ENCODE measurements at regions not wholly inside any gene's neighbourhood (a gene's known extent, or its start where the extent isn't known, plus 50 kb on each side); places are given as distances from the start of the nearest gene placed in this dataset.

DNA sequence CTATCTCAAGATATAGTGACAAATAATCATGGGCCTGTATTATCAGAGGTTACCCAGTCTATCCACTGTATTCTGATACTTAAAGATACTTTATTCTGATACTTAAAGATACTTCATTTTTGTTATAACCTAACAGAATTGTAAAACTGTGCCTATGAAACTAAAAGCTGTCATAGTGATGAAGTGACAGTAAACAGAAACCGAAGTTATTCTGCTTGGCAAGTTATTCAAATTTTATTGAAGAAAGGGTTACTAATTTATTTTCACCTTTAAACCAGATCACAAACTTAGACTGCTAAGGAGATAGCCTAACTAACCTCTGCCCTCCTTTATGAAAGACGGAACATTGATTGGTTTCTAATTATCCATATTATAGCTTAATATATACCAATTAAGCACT, 604.6 kb upstream of the IMPG1 start:
- ATAC-seq (ENCODE audit: low FRiP score) (no peak), DNase-seq (no peak)
- intact Hi-C loops (cut with DNase I), result no loop called here
- Histone ChIP-seq H3K4me3 (ENCODE audit: low read length in 2 of 2) (no peak overlapping the region), H3K27me3 (ENCODE audit: control insufficient read depth in 1 of 2, insufficient read depth in 2 of 2, low read length in 1 of 2) (no peaks in the 10 kb centered on the region), H3K4me1 (ENCODE audit: control insufficient read depth in 1 of 2, insufficient read depth in 2 of 2, low read length in 2 of 2) (no peaks in the 10 kb centered on the region), H3K36me3 (ENCODE audit: control insufficient read depth in 1 of 2, insufficient read depth in 2 of 2, low read length in 1 of 2) (no peaks in the 10 kb centered on the region), H3K9me3 (ENCODE audit: control insufficient read depth, low read length) (no peaks in the 10 kb centered on the region), H3K27ac (ENCODE audit: low read depth in 1 of 2, low read length in 2 of 2) (no peak overlapping the region)
- WGBS, 2 donors, result 57 to 58% methylated on average over 2 of the region's 2 CpGs

DNA sequence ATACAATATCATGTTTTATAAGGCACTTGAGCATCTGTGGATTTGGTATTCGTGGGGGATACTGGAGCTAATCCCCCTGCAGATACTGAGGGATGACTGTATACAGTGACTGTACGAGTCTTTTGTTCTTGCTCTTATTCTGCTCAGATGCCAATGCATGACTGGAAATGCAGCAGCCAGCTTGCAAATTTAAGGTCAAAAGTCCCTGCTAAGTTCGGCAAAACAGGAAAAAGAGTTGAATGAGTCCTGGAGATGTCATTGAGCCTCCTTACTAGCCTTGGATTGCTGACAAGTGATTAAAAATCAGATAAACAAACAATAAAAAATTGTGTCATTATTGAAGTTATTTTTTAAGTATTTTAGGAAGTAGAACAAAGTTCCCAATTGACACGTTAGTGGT, 599.3 kb upstream of the IMPG1 start:
- no peaks in the 10 kb centered on the region for H3K4me1 ChIP-seq (ENCODE audit: control insufficient read depth in 1 of 2, insufficient read depth in 2 of 2, low read length in 2 of 2)
- ATAC-seq (ENCODE audit: low FRiP score) (no peak), DNase-seq (no peak)
- H3K27ac ChIP-seq (ENCODE audit: low read depth in 1 of 2, low read length in 2 of 2), result no peak overlapping the region
- WGBS, 2 donors, result 71% methylated on average over 4 of the region's 4 CpGs
- no peak overlapping the region for H3K4me3 ChIP-seq (ENCODE audit: low read length in 2 of 2)
- no peaks in the 10 kb centered on the region for H3K27me3 ChIP-seq (ENCODE audit: control insufficient read depth in 1 of 2, insufficient read depth in 2 of 2, low read length in 1 of 2)
- H3K9me3 ChIP-seq (ENCODE audit: control insufficient read depth, low read length), result no peaks in the 10 kb centered on the region
- H3K36me3 ChIP-seq (ENCODE audit: control insufficient read depth in 1 of 2, insufficient read depth in 2 of 2, low read length in 1 of 2), result no peaks in the 10 kb centered on the region
- intact Hi-C loops (cut with DNase I), result no loop called here

- H3K27me3 ChIP-seq (ENCODE audit: control insufficient read depth in 1 of 2, insufficient read depth in 2 of 2, low read length in 1 of 2), result no peaks in the 10 kb centered on the region
- ATAC-seq (ENCODE audit: low FRiP score) (no peak), DNase-seq (no peak)
- 88 to 89% methylated on average over 1 of the region's 1 CpG for WGBS, 2 donors
- H3K36me3 ChIP-seq (ENCODE audit: control insufficient read depth in 1 of 2, insufficient read depth in 2 of 2, low read length in 1 of 2), result no peaks in the 10 kb centered on the region
- no peaks in the 10 kb centered on the region for H3K9me3 ChIP-seq (ENCODE audit: control insufficient read depth, low read length)
- no peak overlapping the region for H3K4me3 ChIP-seq (ENCODE audit: low read length in 2 of 2)
- H3K4me1 ChIP-seq (ENCODE audit: control insufficient read depth in 1 of 2, insufficient read depth in 2 of 2, low read length in 2 of 2), result no peaks in the 10 kb centered on the region
- intact Hi-C loops (cut with DNase I), result no loop called here
- H3K27ac ChIP-seq (ENCODE audit: low read depth in 1 of 2, low read length in 2 of 2), result no peak overlapping the region
Measured at GRCh38 chr6:76644231-76644630, 571.8 kb upstream of the IMPG1 start.

GRCh38 chr6:76639941-76640340, 567.5 kb upstream of the IMPG1 start:
- WGBS, 2 donors, result 65 to 71% methylated on average over 1 of the region's 1 CpG
- H3K9me3 ChIP-seq (ENCODE audit: control insufficient read depth, low read length), result no peaks in the 10 kb centered on the region
- no peaks in the 10 kb centered on the region for H3K27me3 ChIP-seq (ENCODE audit: control insufficient read depth in 1 of 2, insufficient read depth in 2 of 2, low read length in 1 of 2)
- no peaks in the 10 kb centered on the region for H3K4me1 ChIP-seq (ENCODE audit: control insufficient read depth in 1 of 2, insufficient read depth in 2 of 2, low read length in 2 of 2)
- ATAC-seq (ENCODE audit: low FRiP score), result no peak
- intact Hi-C loops (cut with DNase I), result no loop called here
- H3K27ac ChIP-seq (ENCODE audit: low read depth in 1 of 2, low read length in 2 of 2), result no peak overlapping the region
- H3K4me3 ChIP-seq (ENCODE audit: low read length in 2 of 2), result no peak overlapping the region
- no peaks in the 10 kb centered on the region for H3K36me3 ChIP-seq (ENCODE audit: control insufficient read depth in 1 of 2, insufficient read depth in 2 of 2, low read length in 1 of 2)
- no peak for DNase-seq

GRCh38 chr6:76634695-76635094, 562.2 kb upstream of the IMPG1 start:
- Histone ChIP-seq H3K27ac (ENCODE audit: low read depth in 1 of 2, low read length in 2 of 2) (no peak overlapping the region), H3K4me1 (ENCODE audit: control insufficient read depth in 1 of 2, insufficient read depth in 2 of 2, low read length in 2 of 2) (no peaks in the 10 kb centered on the region), H3K27me3 (ENCODE audit: control insufficient read depth in 1 of 2, insufficient read depth in 2 of 2, low read length in 1 of 2) (no peaks in the 10 kb centered on the region), H3K9me3 (ENCODE audit: control insufficient read depth, low read length) (no peaks in the 10 kb centered on the region), H3K4me3 (ENCODE audit: low read length in 2 of 2) (no peak overlapping the region), H3K36me3 (ENCODE audit: control insufficient read depth in 1 of 2, insufficient read depth in 2 of 2, low read length in 1 of 2) (no peaks in the 10 kb centered on the region)
- no peak for ATAC-seq (ENCODE audit: low FRiP score)
- intact Hi-C loops (cut with DNase I), result no loop called here
- DNase-seq, result no peak

GRCh38 chr6:76633259-76633658, 560.8 kb upstream of the IMPG1 start:
- no peak overlapping the region for H3K27ac ChIP-seq (ENCODE audit: low read depth in 1 of 2, low read length in 2 of 2)
- no peaks in the 10 kb centered on the region for H3K4me1 ChIP-seq (ENCODE audit: control insufficient read depth in 1 of 2, insufficient read depth in 2 of 2, low read length in 2 of 2)
- H3K27me3 ChIP-seq (ENCODE audit: control insufficient read depth in 1 of 2, insufficient read depth in 2 of 2, low read length in 1 of 2), result no peaks in the 10 kb centered on the region
- 49 to 63% methylated on average over 5 of the region's 5 CpGs for WGBS, 2 donors
- H3K9me3 ChIP-seq (ENCODE audit: control insufficient read depth, low read length), result no peaks in the 10 kb centered on the region
- intact Hi-C loops (cut with DNase I), result no loop called here
- DNase-seq (no peak), ATAC-seq (ENCODE audit: low FRiP score) (no peak)
- no peaks in the 10 kb centered on the region for H3K36me3 ChIP-seq (ENCODE audit: control insufficient read depth in 1 of 2, insufficient read depth in 2 of 2, low read length in 1 of 2)
- no peak overlapping the region for H3K4me3 ChIP-seq (ENCODE audit: low read length in 2 of 2)

- 92 to 96% methylated on average over 9 of the region's 9 CpGs for WGBS, 2 donors
- no peak overlapping the region for H3K4me3 ChIP-seq (ENCODE audit: low read length in 2 of 2)
Measured at GRCh38 chr6:76631622-76632021, 559.2 kb upstream of the IMPG1 start.

GRCh38 chr6:76615395-76615794, 542.9 kb upstream of the IMPG1 start:
- intact Hi-C loops (cut with DNase I), result no loop called here
- Histone ChIP-seq H3K4me3 (ENCODE audit: low read length in 2 of 2) (no peak overlapping the region), H3K4me1 (ENCODE audit: control insufficient read depth in 1 of 2, insufficient read depth in 2 of 2, low read length in 2 of 2) (no peaks in the 10 kb centered on the region), H3K36me3 (ENCODE audit: control insufficient read depth in 1 of 2, insufficient read depth in 2 of 2, low read length in 1 of 2) (no peaks in the 10 kb centered on the region), H3K27ac (ENCODE audit: low read depth in 1 of 2, low read length in 2 of 2) (no peak overlapping the region), H3K9me3 (ENCODE audit: control insufficient read depth, low read length) (peaks cover 1% of the 10 kb centered on the region), H3K27me3 (ENCODE audit: control insufficient read depth in 1 of 2, insufficient read depth in 2 of 2, low read length in 1 of 2) (no peaks in the 10 kb centered on the region)
- no peak for ATAC-seq (ENCODE audit: low FRiP score)
- DNase-seq, result no peak
- 75 to 82% methylated on average over 2 of the region's 2 CpGs for WGBS, 2 donors

More at GRCh38 chr6:76631622-76632021, 559.2 kb upstream of the IMPG1 start:
- no peak overlapping the region for H3K27ac ChIP-seq (ENCODE audit: low read depth in 1 of 2, low read length in 2 of 2)
- no peaks in the 10 kb centered on the region for H3K9me3 ChIP-seq (ENCODE audit: control insufficient read depth, low read length)
- no peak for ATAC-seq (ENCODE audit: low FRiP score)
- H3K4me1 ChIP-seq (ENCODE audit: control insufficient read depth in 1 of 2, insufficient read depth in 2 of 2, low read length in 2 of 2), result no peaks in the 10 kb centered on the region
- no peaks in the 10 kb centered on the region for H3K27me3 ChIP-seq (ENCODE audit: control insufficient read depth in 1 of 2, insufficient read depth in 2 of 2, low read length in 1 of 2)
- H3K36me3 ChIP-seq (ENCODE audit: control insufficient read depth in 1 of 2, insufficient read depth in 2 of 2, low read length in 1 of 2), result no peaks in the 10 kb centered on the region
- DNase-seq, result no peak
- intact Hi-C loops (cut with DNase I), result no loop called here

- Histone ChIP-seq H3K4me3 (ENCODE audit: low read length in 2 of 2) (no peak overlapping the region), H3K4me1 (ENCODE audit: control insufficient read depth in 1 of 2, insufficient read depth in 2 of 2, low read length in 2 of 2) (no peaks in the 10 kb centered on the region), H3K9me3 (ENCODE audit: control insufficient read depth, low read length) (peaks cover 1% of the 10 kb centered on the region), H3K36me3 (ENCODE audit: control insufficient read depth in 1 of 2, insufficient read depth in 2 of 2, low read length in 1 of 2) (no peaks in the 10 kb centered on the region), H3K27ac (ENCODE audit: low read depth in 1 of 2, low read length in 2 of 2) (no peak overlapping the region), H3K27me3 (ENCODE audit: control insufficient read depth in 1 of 2, insufficient read depth in 2 of 2, low read length in 1 of 2) (no peaks in the 10 kb centered on the region)
- intact Hi-C loops (cut with DNase I), result no loop called here
- no peak for DNase-seq
- ATAC-seq (ENCODE audit: low FRiP score), result no peak
- WGBS, 2 donors, result 26 to 30% methylated on average over 1 of the region's 1 CpG
Measured at GRCh38 chr6:76612954-76613353, 540.5 kb upstream of the IMPG1 start.

Data from aorta (tissue), 5 donors.